HG02852 (cell line): ENCODE measurements at regions not wholly inside any gene's neighbourhood (a gene's known extent, or its start where the extent isn't known, plus 50 kb on each side); places are given as distances from the start of the nearest gene placed in this dataset.

Experiments used
- ATAC-seq: cut with Tn5 transposase; IDR thresholded peaks from one replicate; pipeline ENCODE4 v1.9.1; 2021; ENCODE audit warnings: mild to moderate bottlenecking, moderate library complexity; ENCODE audit not compliant: unreplicated experiment

GRCh38 chr3:188940573-188940932 lies 231.2 kb upstream of the TPRG1 start:
- ATAC-seq: no peak

GRCh38 chr3:188941103-188941502 lies 230.7 kb upstream of the TPRG1 start:
- ATAC-seq: no peak

GRCh38 chr3:188942191-188942590 lies 229.6 kb upstream of the TPRG1 start:
- no peak for ATAC-seq

DNA sequence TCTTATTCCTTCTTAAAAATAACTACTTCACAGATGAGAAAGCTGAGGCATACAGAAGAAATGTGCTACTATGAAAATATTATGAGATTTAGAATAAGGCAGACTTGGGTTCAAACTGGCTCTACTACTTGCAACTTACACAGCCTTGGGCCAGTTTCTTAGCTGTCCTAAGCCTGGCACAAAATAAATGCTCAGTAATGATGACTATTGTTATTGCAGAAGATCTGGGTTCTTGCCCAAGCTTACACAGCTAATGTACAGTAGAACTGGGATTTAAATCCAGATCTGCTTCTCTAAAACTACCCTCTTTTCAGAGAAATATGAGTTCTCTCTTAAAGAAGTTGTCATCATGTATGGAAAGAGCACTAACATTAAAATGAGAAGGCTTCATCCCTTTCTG lies 228.2 kb upstream of the TPRG1 start:
- no peak for ATAC-seq

GRCh38 chr3:188944108-188944507 lies 227.7 kb upstream of the TPRG1 start:
- ATAC-seq: no peak

- no peak for ATAC-seq
Observed at GRCh38 chr3:188946351-188947240, 225.2 kb upstream of the TPRG1 start.

DNA sequence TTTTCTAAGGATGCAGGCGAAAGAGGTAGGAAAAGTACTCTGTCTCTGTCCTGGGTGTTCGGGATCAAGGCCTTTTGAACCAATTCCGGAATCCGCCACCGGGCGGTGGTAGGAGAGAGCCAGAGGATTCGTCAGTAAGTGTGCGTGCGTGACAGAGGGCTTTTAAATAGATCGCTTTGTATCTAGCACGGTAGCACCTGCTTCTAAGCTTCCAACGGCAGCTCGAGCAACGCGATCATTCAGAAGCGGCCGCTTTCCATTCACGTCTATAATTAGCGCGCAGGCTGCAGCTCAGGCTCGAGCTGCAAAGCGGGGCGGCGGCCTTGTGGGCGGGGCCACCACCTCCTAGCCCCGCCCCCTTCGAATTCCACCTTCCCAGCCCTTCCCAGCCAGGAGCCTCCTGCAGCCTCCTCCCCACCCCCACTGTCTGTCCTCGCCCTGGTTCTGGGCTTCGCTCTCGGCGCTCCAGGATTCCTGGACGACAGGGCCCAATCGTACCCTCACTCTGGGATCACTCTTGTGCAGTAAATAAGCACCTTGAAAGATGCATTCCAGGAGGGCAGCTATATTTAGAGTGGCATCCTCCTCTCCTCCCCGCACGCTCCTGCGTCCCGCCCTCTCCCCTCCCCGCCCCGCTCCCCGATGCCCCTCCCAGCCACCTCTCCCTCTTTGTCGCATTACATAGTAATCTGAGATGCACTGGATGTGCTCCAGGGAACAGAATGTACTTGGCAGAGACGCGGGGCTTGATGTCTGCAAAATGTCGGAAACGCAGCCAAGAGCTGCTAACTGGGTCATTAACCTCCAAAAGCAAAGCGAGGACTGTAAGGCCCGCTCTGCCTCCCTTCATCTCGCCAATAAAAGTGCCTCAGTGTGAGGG lies 224.1 kb upstream of the TPRG1 start:
- ATAC-seq: no peak

DNA sequence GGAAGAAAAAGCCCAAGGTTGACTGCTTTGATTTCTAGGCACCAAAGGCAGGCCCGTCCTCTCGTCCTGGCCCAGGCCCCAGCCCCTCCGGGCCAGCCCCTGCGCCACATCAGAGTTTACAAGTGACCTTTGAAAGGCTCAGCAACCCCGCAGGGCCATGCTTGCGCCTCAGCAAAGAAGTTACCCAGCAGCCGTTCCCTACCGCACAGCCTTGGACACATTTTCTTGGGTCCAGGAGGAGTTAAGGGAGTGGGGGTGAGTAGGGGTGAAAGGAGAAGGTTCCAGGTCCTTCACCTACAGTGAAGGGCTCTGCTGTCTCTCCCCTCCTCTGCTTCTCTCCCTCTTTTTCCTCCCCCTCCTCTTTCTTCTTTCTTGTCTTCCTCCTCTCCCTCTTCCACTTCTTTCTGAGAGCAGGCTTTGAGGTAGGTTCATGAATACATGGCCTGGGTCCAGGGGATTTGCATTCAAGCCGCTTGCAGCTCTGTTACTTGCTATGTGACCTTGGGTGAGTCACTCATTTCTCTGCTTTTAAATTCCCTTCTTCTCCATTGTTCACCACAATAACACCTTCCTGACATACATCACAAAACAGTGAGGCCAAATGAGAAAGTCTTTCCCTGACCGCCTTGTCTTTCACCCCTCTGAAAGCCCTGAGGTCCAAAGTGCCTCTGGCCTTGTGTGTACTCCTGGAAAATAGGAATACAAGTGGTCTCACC lies 223.3 kb upstream of the TPRG1 start:
- ATAC-seq: no peak

DNA sequence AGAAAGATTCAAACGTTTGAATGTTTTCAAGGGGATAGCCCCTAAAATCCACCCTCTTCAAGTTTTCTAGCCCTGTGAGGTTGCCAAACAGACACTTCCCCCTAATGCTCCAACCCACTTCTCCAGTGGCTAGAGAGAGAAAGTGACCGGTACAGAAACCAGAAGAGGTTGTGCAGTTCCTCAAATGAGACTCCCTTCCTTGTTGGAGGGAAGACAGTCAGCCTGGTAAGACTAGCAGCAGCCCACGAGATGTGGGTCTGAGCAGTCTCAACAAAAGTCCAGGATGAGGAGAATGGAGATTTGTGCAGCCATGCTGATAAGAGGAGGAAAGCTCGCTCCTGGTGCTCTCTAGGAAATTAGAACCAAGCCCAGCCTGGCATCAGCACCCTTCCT lies 222.8 kb upstream of the TPRG1 start:
- no peak for ATAC-seq

GRCh38 chr3:188949456-188949855 lies 222.3 kb upstream of the TPRG1 start:
- no peak for ATAC-seq

DNA sequence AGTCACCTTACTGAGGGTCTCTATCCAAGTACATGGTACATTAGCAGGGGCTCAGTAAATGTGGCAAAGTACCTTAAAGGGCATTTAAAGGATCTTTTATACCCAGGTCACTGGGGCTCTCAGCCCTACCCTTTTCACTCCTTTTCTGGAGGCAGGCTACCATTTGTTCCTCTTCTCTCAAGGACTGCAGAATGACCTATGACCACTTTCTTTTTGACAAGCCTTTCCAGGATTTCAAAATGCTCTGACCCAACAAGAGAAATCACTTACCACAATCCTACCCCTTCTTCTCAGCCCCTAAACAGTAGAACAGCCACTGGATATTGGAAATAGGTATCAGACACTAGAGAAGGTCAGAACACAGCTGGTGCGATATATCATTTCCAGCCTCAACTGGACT lies 221.8 kb upstream of the TPRG1 start:
- no peak for ATAC-seq

- ATAC-seq: no peak
Observed at GRCh38 chr3:188950832-188951489, 220.8 kb upstream of the TPRG1 start.

DNA sequence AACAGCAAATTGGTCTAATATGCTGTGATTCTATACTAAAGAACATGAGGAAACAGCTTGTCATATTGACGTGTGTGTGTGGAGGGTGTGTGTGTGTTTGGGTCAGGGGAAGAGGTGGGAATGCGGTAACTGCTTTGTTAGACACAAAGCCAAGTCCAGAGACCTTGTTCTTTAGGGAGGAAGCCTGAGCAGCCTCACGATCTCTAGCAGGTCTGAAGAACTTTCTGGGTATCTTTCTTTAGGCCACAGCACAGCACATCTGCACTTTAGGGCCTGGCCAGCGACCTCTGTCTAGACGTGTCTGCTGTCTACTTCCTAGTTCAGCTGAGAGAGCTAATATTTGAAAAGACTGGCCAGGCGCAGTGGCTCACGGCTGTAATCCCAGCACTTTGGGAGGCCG lies 220.0 kb upstream of the TPRG1 start:
- ATAC-seq: no peak

DNA sequence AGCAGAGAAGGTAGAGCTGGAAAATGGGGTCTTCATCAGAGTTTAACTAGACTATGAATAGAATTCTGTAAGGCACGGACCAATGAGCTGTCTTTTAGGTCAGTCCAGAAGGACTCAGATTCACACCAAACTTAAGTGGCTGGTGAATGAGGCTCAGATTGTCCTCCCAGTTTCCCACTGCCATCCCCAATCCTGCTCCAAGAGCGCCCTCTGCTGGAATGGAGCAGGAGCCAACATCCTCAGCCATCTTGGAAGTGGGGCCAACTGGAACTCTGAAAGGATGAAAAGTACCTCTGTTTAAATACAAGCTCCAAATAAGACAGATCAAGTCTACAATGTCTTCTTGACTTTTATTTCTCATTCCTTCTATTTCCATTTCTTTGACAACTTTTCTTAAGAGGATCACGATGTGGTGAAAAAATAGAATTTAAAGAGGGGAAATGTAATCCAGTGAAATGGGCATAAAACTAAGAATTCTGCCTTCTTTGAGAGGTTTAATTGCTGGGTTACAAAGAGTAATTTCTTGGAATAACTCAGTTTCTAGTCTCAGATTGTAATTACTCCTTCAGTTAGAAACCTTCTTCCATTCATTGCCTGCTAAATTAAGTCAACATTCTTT lies 217.1 kb upstream of the TPRG1 start:
- no peak for ATAC-seq

DNA sequence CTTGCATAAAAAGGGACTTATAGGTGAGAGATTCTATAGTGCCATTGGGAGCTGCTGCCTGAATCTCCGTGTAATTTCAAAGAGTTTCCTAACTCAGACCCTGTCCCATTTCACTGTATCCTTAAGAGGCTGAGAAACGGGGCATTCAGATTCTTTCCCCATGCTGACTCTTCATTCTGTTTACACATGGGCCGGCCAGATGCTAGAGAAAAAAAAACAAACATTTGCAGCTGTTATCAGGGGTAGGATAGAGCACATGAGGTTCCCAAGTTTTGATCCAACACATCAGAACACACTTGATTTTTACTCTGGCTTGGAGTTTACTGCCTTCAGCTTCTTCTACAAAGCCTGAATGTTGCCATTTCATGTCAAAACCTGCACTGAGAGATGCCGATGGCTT lies 215.9 kb upstream of the TPRG1 start:
- no peak for ATAC-seq

DNA sequence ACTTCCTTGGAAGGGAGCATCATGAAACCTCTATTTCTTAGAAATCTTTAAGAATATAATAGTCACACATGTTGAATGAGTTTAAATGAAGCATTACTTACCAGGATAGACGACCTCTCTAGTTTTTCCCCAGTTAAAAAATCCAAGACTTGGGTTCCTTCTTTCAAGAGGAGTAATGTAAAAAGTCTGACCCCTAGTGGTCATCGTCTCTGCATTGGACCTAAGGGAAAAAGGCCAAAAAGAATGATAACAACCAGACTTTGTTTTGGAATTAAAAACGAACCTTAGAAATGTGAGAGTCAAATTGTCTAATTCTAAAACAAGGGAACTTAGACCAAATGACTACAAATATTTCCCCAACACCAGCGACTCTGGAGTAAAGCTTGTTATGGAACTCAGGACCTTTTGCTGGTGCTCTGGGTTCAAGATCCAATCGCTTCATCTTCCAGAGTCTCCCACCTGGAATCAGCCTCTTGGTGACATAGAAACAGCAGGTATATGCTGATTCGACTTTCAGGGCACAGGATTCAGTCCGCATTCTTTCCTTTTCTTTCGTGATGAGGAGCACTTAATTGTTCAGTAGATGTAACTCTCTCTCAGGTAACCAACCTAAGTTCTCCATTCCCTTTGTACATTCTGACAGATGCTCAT lies 214.8 kb upstream of the TPRG1 start:
- ATAC-seq: no peak

DNA sequence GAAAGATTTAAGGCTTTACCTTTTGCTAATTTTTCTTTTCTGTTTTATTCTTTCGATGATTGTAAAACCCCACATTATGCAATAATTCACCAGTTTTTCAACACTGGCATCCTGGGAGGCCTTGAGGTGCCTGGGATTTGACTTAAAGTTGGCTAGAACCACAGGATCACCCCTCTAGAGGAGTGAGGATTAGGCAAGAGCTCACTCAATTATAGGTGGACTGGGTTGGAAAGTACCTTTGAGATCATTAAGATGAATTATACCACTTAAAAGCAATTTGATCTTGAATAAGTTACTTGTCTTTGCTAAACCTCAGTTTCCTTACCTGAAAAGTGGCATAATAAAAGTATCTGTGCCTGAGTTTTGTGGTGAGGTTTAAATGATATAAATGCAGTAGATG lies 212.8 kb upstream of the TPRG1 start:
- no peak for ATAC-seq

DNA sequence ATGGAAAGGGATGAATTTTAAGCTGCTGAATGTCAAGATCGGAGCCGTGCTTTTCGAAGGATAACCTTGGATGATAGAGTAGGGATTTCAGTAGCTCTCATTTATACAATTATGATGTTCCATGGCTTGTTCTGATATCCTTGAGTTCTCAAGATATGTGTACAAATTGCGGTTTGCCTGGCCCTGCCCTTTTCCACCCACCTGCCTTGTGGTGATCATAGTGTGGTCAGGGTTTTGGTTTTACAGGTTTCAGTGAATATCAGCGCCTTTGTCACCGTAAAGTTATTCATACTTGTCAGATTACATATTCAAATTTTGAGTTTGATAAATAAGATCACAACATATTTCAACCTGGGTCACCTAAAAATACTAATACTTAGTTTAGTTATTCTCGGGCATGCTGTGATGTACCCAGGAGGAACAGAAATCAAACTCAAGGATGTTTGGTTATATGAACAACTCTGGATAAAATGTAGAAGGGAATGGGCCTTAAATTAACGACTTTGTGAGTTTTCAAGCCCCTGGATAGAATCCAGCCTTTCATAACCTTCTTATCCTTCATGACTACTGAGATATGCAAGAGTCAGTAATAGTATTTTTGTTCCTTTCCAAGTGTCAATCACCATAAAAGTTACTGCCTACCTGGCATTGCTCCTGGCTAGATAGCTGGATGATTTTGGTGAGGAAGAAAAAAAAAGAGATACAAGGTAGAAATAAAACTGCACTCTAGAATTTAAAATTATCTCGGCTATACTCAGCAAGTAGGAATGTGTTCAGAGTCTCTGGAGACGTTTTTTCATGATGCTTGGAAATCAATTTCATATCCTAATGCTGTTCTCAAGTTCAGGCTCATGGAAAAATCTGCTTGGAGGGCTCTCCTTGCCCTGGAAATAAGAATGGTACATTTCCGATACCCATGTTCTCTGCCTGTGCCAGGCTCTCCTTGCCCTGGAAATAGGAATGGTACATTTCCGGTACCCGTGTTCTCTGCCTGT lies 209.2 kb upstream of the TPRG1 start:
- ATAC-seq: no peak

GRCh38 chr3:188964957-188965356 lies 206.8 kb upstream of the TPRG1 start:
- ATAC-seq: no peak
